ENCODE measurements at regions not wholly inside any gene's neighbourhood (a gene's known extent, or its start where the extent isn't known, plus 50 kb on each side); places are given as distances from the start of the nearest gene placed in this dataset.

- 87% methylated on average over 2 of the region's 3 CpGs; no CpG with 5 or more reads in 1 of the 2 experiments for WGBS, 2 experiments (ENCODE audit: insufficient coverage in 2 of 2)
- H3K27ac ChIP-seq (ENCODE audit: low read depth, low read length, severe bottlenecking), result no peak overlapping the region
- no peak overlapping the region for H3K4me3 ChIP-seq (ENCODE audit: extremely low read depth, insufficient read depth, low read length, poor library complexity, severe bottlenecking)
- no peaks in the 10 kb centered on the region for H3K9me3 ChIP-seq (ENCODE audit: control insufficient read depth, low read length)
- no peaks in the 10 kb centered on the region for H3K36me3 ChIP-seq (ENCODE audit: control insufficient read depth, insufficient read depth, low read length)
- peaks cover 15% of the 10 kb centered on the region for H3K4me1 ChIP-seq (ENCODE audit: control insufficient read depth, insufficient read depth, low read length, poor library complexity, severe bottlenecking)
Observed at GRCh38 chr13:107843681-107844080, 371.7 kb downstream of the LIG4 start.

- peaks cover 15% of the 10 kb centered on the region for H3K4me1 ChIP-seq (ENCODE audit: control insufficient read depth, insufficient read depth, low read length, poor library complexity, severe bottlenecking)
- 33 to 68% methylated on average over 2 to 3 of the region's 4 CpGs for WGBS, 2 experiments (ENCODE audit: insufficient coverage in 2 of 2)
- H3K36me3 ChIP-seq (ENCODE audit: control insufficient read depth, insufficient read depth, low read length), result no peaks in the 10 kb centered on the region
- H3K4me3 ChIP-seq (ENCODE audit: extremely low read depth, insufficient read depth, low read length, poor library complexity, severe bottlenecking), result no peak overlapping the region
- H3K27ac ChIP-seq (ENCODE audit: low read depth, low read length, severe bottlenecking), result no peak overlapping the region
- no peaks in the 10 kb centered on the region for H3K9me3 ChIP-seq (ENCODE audit: control insufficient read depth, low read length)
Observed at GRCh38 chr13:107843281-107843680, 372.1 kb downstream of the LIG4 start.

GRCh38 chr13:107842562-107843180, 372.7 kb downstream of the LIG4 start:
- Histone ChIP-seq H3K27ac (ENCODE audit: low read depth, low read length, severe bottlenecking) (no peak overlapping the region), H3K36me3 (ENCODE audit: control insufficient read depth, insufficient read depth, low read length) (no peaks in the 10 kb centered on the region), H3K9me3 (ENCODE audit: control insufficient read depth, low read length) (no peaks in the 10 kb centered on the region), H3K4me3 (ENCODE audit: extremely low read depth, insufficient read depth, low read length, poor library complexity, severe bottlenecking) (no peak overlapping the region), H3K4me1 (ENCODE audit: control insufficient read depth, insufficient read depth, low read length, poor library complexity, severe bottlenecking) (peaks cover 17% of the 10 kb centered on the region)
- 78 to 86% methylated on average over 2 of the region's 3 CpGs for WGBS, 2 experiments (ENCODE audit: insufficient coverage in 2 of 2)

- H3K9me3 ChIP-seq (ENCODE audit: control insufficient read depth, low read length), result no peaks in the 10 kb centered on the region
- no peak overlapping the region for H3K27ac ChIP-seq (ENCODE audit: low read depth, low read length, severe bottlenecking)
- H3K4me3 ChIP-seq (ENCODE audit: extremely low read depth, insufficient read depth, low read length, poor library complexity, severe bottlenecking), result no peak overlapping the region
- peaks cover 18% of the 10 kb centered on the region for H3K4me1 ChIP-seq (ENCODE audit: control insufficient read depth, insufficient read depth, low read length, poor library complexity, severe bottlenecking)
- H3K36me3 ChIP-seq (ENCODE audit: control insufficient read depth, insufficient read depth, low read length), result no peaks in the 10 kb centered on the region
- no CpG with 5 or more reads among the region's 3 CpGs for WGBS, 2 experiments (ENCODE audit: insufficient coverage in 2 of 2)
Observed at GRCh38 chr13:107838588-107839161, 376.7 kb downstream of the LIG4 start.

- H3K27ac ChIP-seq (ENCODE audit: low read depth, low read length, severe bottlenecking), result no peak overlapping the region
- WGBS, 2 experiments (ENCODE audit: insufficient coverage in 2 of 2), result 89 to 100% methylated on average over 1 of the region's 6 CpGs
- H3K4me3 ChIP-seq (ENCODE audit: extremely low read depth, insufficient read depth, low read length, poor library complexity, severe bottlenecking), result no peak overlapping the region
- peaks cover 8% of the 10 kb centered on the region for H3K4me1 ChIP-seq (ENCODE audit: control insufficient read depth, insufficient read depth, low read length, poor library complexity, severe bottlenecking)
- no peaks in the 10 kb centered on the region for H3K9me3 ChIP-seq (ENCODE audit: control insufficient read depth, low read length)
- H3K36me3 ChIP-seq (ENCODE audit: control insufficient read depth, insufficient read depth, low read length), result no peaks in the 10 kb centered on the region
Observed at GRCh38 chr13:107836685-107837084, 378.7 kb downstream of the LIG4 start.

GRCh38 chr13:107835339-107836018, 379.9 kb downstream of the LIG4 start:
- no peak overlapping the region for H3K4me3 ChIP-seq (ENCODE audit: extremely low read depth, insufficient read depth, low read length, poor library complexity, severe bottlenecking)
- no peaks in the 10 kb centered on the region for H3K36me3 ChIP-seq (ENCODE audit: control insufficient read depth, insufficient read depth, low read length)
- WGBS, 2 experiments (ENCODE audit: insufficient coverage in 2 of 2), result 67% methylated on average over 1 of the region's 4 CpGs; no CpG with 5 or more reads in 1 of the 2 experiments
- H3K27ac ChIP-seq (ENCODE audit: low read depth, low read length, severe bottlenecking), result no peak overlapping the region
- peaks cover 8% of the 10 kb centered on the region for H3K4me1 ChIP-seq (ENCODE audit: control insufficient read depth, insufficient read depth, low read length, poor library complexity, severe bottlenecking)
- no peaks in the 10 kb centered on the region for H3K9me3 ChIP-seq (ENCODE audit: control insufficient read depth, low read length)

GRCh38 chr13:107834717-107835116, 380.6 kb downstream of the LIG4 start:
- H3K27ac ChIP-seq (ENCODE audit: low read depth, low read length, severe bottlenecking), result no peak overlapping the region
- H3K4me3 ChIP-seq (ENCODE audit: extremely low read depth, insufficient read depth, low read length, poor library complexity, severe bottlenecking), result no peak overlapping the region
- 82 to 92% methylated on average over 2 of the region's 5 CpGs for WGBS, 2 experiments (ENCODE audit: insufficient coverage in 2 of 2)

GRCh38 chr13:107834281-107834680, 381.1 kb downstream of the LIG4 start:
- WGBS, 2 experiments (ENCODE audit: insufficient coverage in 2 of 2), result 100% methylated on average over 1 of the region's 1 CpG; no CpG with 5 or more reads in 1 of the 2 experiments

More at GRCh38 chr13:107834717-107835116, 380.6 kb downstream of the LIG4 start:
- peaks cover 8% of the 10 kb centered on the region for H3K4me1 ChIP-seq (ENCODE audit: control insufficient read depth, insufficient read depth, low read length, poor library complexity, severe bottlenecking)
- no peaks in the 10 kb centered on the region for H3K36me3 ChIP-seq (ENCODE audit: control insufficient read depth, insufficient read depth, low read length)
- no peaks in the 10 kb centered on the region for H3K9me3 ChIP-seq (ENCODE audit: control insufficient read depth, low read length)

GRCh38 chr13:107832500-107833100, 382.7 kb downstream of the LIG4 start:
- WGBS, 2 experiments (ENCODE audit: insufficient coverage in 2 of 2), result 84 to 90% methylated on average over 9 to 10 of the region's 10 CpGs
- Histone ChIP-seq H3K4me3 (ENCODE audit: extremely low read depth, insufficient read depth, low read length, poor library complexity, severe bottlenecking) (no peak overlapping the region), H3K9me3 (ENCODE audit: control insufficient read depth, low read length) (no peaks in the 10 kb centered on the region), H3K36me3 (ENCODE audit: control insufficient read depth, insufficient read depth, low read length) (no peaks in the 10 kb centered on the region), H3K27ac (ENCODE audit: low read depth, low read length, severe bottlenecking) (no peak overlapping the region), H3K4me1 (ENCODE audit: control insufficient read depth, insufficient read depth, low read length, poor library complexity, severe bottlenecking) (peaks cover 5% of the 10 kb centered on the region)

More at GRCh38 chr13:107834281-107834680, 381.1 kb downstream of the LIG4 start:
- Histone ChIP-seq H3K4me1 (ENCODE audit: control insufficient read depth, insufficient read depth, low read length, poor library complexity, severe bottlenecking) (peaks cover 8% of the 10 kb centered on the region), H3K4me3 (ENCODE audit: extremely low read depth, insufficient read depth, low read length, poor library complexity, severe bottlenecking) (no peak overlapping the region), H3K27ac (ENCODE audit: low read depth, low read length, severe bottlenecking) (no peak overlapping the region), H3K36me3 (ENCODE audit: control insufficient read depth, insufficient read depth, low read length) (no peaks in the 10 kb centered on the region), H3K9me3 (ENCODE audit: control insufficient read depth, low read length) (no peaks in the 10 kb centered on the region)

- no peak overlapping the region for H3K4me3 ChIP-seq (ENCODE audit: extremely low read depth, insufficient read depth, low read length, poor library complexity, severe bottlenecking)
- 93 to 94% methylated on average over 2 to 3 of the region's 3 CpGs for WGBS, 2 experiments (ENCODE audit: insufficient coverage in 2 of 2)
Observed at GRCh38 chr13:107830804-107831203, 384.5 kb downstream of the LIG4 start.

More at GRCh38 chr13:107830804-107831203, 384.5 kb downstream of the LIG4 start:
- Histone ChIP-seq H3K27ac (ENCODE audit: low read depth, low read length, severe bottlenecking) (no peak overlapping the region), H3K36me3 (ENCODE audit: control insufficient read depth, insufficient read depth, low read length) (no peaks in the 10 kb centered on the region), H3K9me3 (ENCODE audit: control insufficient read depth, low read length) (no peaks in the 10 kb centered on the region), H3K4me1 (ENCODE audit: control insufficient read depth, insufficient read depth, low read length, poor library complexity, severe bottlenecking) (peaks cover 5% of the 10 kb centered on the region)

Measured in mesodermal cell (in vitro differentiated cells).